IMR-90 (cell line): ENCODE measurements at regions not wholly inside any gene's neighbourhood (a gene's known extent, or its start where the extent isn't known, plus 50 kb on each side); places are given as distances from the start of the nearest gene placed in this dataset.

ENCODE experiments used
- ATAC-seq: fragments of 200-7000 bp; cut with Tn5 transposase; 2 replicates; pipeline ENCODE4 v1.9.1; 2020; ENCODE audit warnings: low read depth, mild to moderate bottlenecking, moderate library complexity
- BruUV-seq: library from RNA; stranded (reverse); fragments of 400-500 nt; replicated peaks from 2 replicates; lab custom pipeline; 2021; lab: Mats Ljungman, UMichigan
- CTCF ChIA-PET: fragments of 300-600 bp; formaldehyde crosslinking; extraction: SDS; loops from one replicate; lab custom pipeline; 2021; ENCODE audit warnings: antibody characterized with exemption; lab: Yijun Ruan, JAX
- POLR2A ChIA-PET: fragments of 300-600 bp; sonication (Branson Sonifier 250); formaldehyde crosslinking; loops from one replicate; lab custom pipeline; 2022; ENCODE audit warnings: antibody characterized with exemption; ENCODE audit not compliant: unreplicated experiment; lab: Charles Lee
- DNase-seq: peaks from one replicate; pipeline ENCODE4 v3.0.0; 2013
- H2AFZ ChIP-seq: replicated peaks from 2 replicates; pipeline ENCODE3; 2013; ENCODE audit warnings: low read length, mild to moderate bottlenecking; ENCODE audit not compliant: poor library complexity
- H2AK5ac ChIP-seq: 2 replicates; pipeline ENCODE4 v1.6.1; 2013; ENCODE audit warnings: low read depth, low read length, inconsistent platforms
- H2AK9ac ChIP-seq: replicated peaks from 2 replicates; pipeline ENCODE3; 2013; ENCODE audit warnings: mild to moderate bottlenecking, low read depth, low read length, moderate library complexity; ENCODE audit not compliant: poor library complexity
- H2BK120ac ChIP-seq: 2 replicates; pipeline ENCODE4 v1.6.1; 2013; ENCODE audit warnings: low read depth, low read length, inconsistent platforms
- H2BK15ac ChIP-seq: 3 replicates; pipeline ENCODE4 v1.6.1; 2013; ENCODE audit warnings: low read depth, low read length, inconsistent platforms
- H2BK20ac ChIP-seq: 2 replicates; pipeline ENCODE4 v1.6.1; 2013; ENCODE audit warnings: low read depth, mild to moderate bottlenecking, inconsistent platforms, low read length, moderate library complexity
- H2BK5ac ChIP-seq: 2 replicates; pipeline ENCODE4 v1.6.1; 2013; ENCODE audit warnings: mild to moderate bottlenecking, low read depth, low read length, inconsistent platforms; ENCODE audit not compliant: poor library complexity, severe bottlenecking
- H3K14ac ChIP-seq: replicated peaks from 2 replicates; pipeline ENCODE4 v1.6.1; 2013; ENCODE audit warnings: low read depth, low read length, inconsistent platforms
- H3K18ac ChIP-seq: 2 replicates; pipeline ENCODE4 v1.6.1; 2013; ENCODE audit warnings: low read depth, low read length, control low read depth
- H3K23ac ChIP-seq: 2 replicates; pipeline ENCODE4 v1.6.1; 2013; ENCODE audit warnings: low read depth, low read length, inconsistent platforms
- H3K27ac ChIP-seq: 2 replicates; pipeline ENCODE4 v1.5.1; 2013; ENCODE audit warnings: mild to moderate bottlenecking, control low read depth, low read length; ENCODE audit not compliant: insufficient read depth
- H3K27me3 ChIP-seq: 2 replicates; pipeline ENCODE4 v1.6.1; 2013; ENCODE audit warnings: low read length; ENCODE audit not compliant: control insufficient read depth, insufficient read depth
- H3K36me3 ChIP-seq: 2 replicates; pipeline ENCODE4 v1.6.1; 2013; ENCODE audit warnings: low read length, mixed read lengths; ENCODE audit not compliant: control insufficient read depth, insufficient read depth
- H3K4ac ChIP-seq: 2 replicates; pipeline ENCODE4 v1.6.1; 2013; ENCODE audit warnings: low read depth, low read length, inconsistent platforms
- H3K4me1 ChIP-seq: 2 replicates; pipeline ENCODE4 v1.6.1; 2013; ENCODE audit warnings: low read length, mixed read lengths; ENCODE audit not compliant: control insufficient read depth, insufficient read depth
- H3K4me2 ChIP-seq: 2 replicates; pipeline ENCODE4 v1.6.1; 2013; ENCODE audit warnings: low read depth, mild to moderate bottlenecking, control low read depth, low read length, moderate library complexity
- H3K4me3 ChIP-seq: 2 replicates; pipeline ENCODE4 v1.5.1; 2013; ENCODE audit warnings: low read depth, mild to moderate bottlenecking, control low read depth, low read length, moderate library complexity; ENCODE audit not compliant: insufficient read depth
- H3K56ac ChIP-seq: 2 replicates; pipeline ENCODE4 v1.6.1; 2013; ENCODE audit warnings: low read length, inconsistent platforms; ENCODE audit not compliant: insufficient read depth; ENCODE audit errors: extremely low read depth
- H3K79me1 ChIP-seq, 2 experiments: 2 replicates each; pipeline ENCODE4 v1.6.1; 2013; ENCODE audit warnings: low read length in 2 of 2, inconsistent platforms in 1 of 2, low read depth in 1 of 2
- H3K9ac ChIP-seq: 2 replicates; pipeline ENCODE4 v1.6.1; 2013; ENCODE audit warnings: low read depth, low read length, control low read depth
- H3K9me1 ChIP-seq: 2 replicates; pipeline ENCODE4 v1.6.1; 2013; ENCODE audit warnings: low read length, inconsistent platforms; ENCODE audit not compliant: insufficient read depth
- H3K9me3 ChIP-seq: 2 replicates; pipeline ENCODE4 v1.6.1; 2013; ENCODE audit warnings: low read length; ENCODE audit not compliant: control insufficient read depth, insufficient read depth
- H4K20me1 ChIP-seq: 2 replicates; pipeline ENCODE4 v1.6.1; 2013; ENCODE audit warnings: low read length, inconsistent platforms; ENCODE audit not compliant: insufficient read depth
- H4K5ac ChIP-seq: 2 replicates; pipeline ENCODE4 v1.6.1; 2013; ENCODE audit warnings: mild to moderate bottlenecking, low read depth, low read length, control low read depth
- H4K8ac ChIP-seq, 2 experiments: 2 replicates each; pipeline ENCODE4 v1.6.1; 2013; ENCODE audit warnings: low read depth in 2 of 2, low read length in 2 of 2, control low read depth in 1 of 2, inconsistent platforms in 1 of 2
- H4K91ac ChIP-seq: 2 replicates; pipeline ENCODE4 v1.6.1; 2013; ENCODE audit warnings: low read depth, low read length, inconsistent platforms; ENCODE audit not compliant: insufficient read depth
- CEBPB ChIP-seq: IDR thresholded peaks from 2 replicates; pipeline ENCODE4 v1.6.1; 2012; ENCODE audit warnings: low read depth, low read length, improper control_type of control experiment
- CHD1 ChIP-seq: IDR thresholded peaks from 2 replicates; pipeline ENCODE4 v1.6.1; 2012; ENCODE audit warnings: low read depth, low read length, improper control_type of control experiment
- FOS ChIP-seq: fragments of 150-350 bp; IDR thresholded peaks from 2 replicates; pipeline ENCODE4 v1.6.1; 2016; ENCODE audit warnings: low read depth, low read length
- MXI1 ChIP-seq: IDR thresholded peaks from 2 replicates; pipeline ENCODE4 v1.6.1; 2012; ENCODE audit warnings: low read depth, mild to moderate bottlenecking, low read length, moderate library complexity, borderline replicate concordance
- NFE2L2 ChIP-seq: fragments of 150-350 bp; IDR thresholded peaks from 2 replicates; pipeline ENCODE4 v1.6.1; 2016; ENCODE audit warnings: low read depth, mild to moderate bottlenecking, low read length
- RAD21 ChIP-seq: IDR thresholded peaks from 2 replicates; pipeline ENCODE4 v1.6.1; 2012; ENCODE audit warnings: low read length, improper control_type of control experiment
- RFX5 ChIP-seq: IDR thresholded peaks from 2 replicates; pipeline ENCODE4 v1.8.0; 2012; ENCODE audit warnings: low read depth, mild to moderate bottlenecking, low read length, moderate library complexity
- SMC3 ChIP-seq: fragments of 150-350 bp; IDR thresholded peaks from 2 replicates; pipeline ENCODE4 v1.6.1; 2016; ENCODE audit warnings: low read depth, mild to moderate bottlenecking, antibody characterized with exemption, low read length, moderate library complexity
- WGBS, 2 experiments: methylation state at CpG; one replicate each; pipeline versions ENCODE4 v1.1.5 to v1.1.7; 2013; ENCODE audit warnings: missing lambda C conversion rate in 2 of 2; ENCODE audit not compliant: insufficient read length in 1 of 2; ENCODE audit errors: extremely low coverage in 2 of 2; 5-methylcytosine and 5-hydroxymethylcytosine counted together
- dilution Hi-C: fragments of 300-500 bp; cut with HindIII; formaldehyde crosslinking; loops from one replicate; pipeline ENCODE4 v1.14.3; 2018; ENCODE audit warnings: low sequenced_read_pairs; ENCODE audit not compliant: unreplicated experiment
- in situ Hi-C: fragments of 300-500 bp; cut with MboI; formaldehyde crosslinking; loops from 3 replicates; pipeline ENCODE4 v1.14.3; 2019; ENCODE audit warnings: low sequenced_read_pairs, inconsistent platforms, mixed read lengths
- intact Hi-C: fragments of 100-400 bp; cut with micrococcal nuclease; formaldehyde crosslinking; loops from 2 replicates; pipeline ENCODE4 v1.10.0; 2022
- TF ChIP-seq, protein P1 (sequence below): fragments of 150-350 bp; IDR thresholded peaks from 2 replicates; pipeline ENCODE4 v1.6.1; 2017; ENCODE audit warnings: mild to moderate bottlenecking, antibody characterized with exemption, low read length, low read depth
- TF ChIP-seq, protein P2 (sequence below): fragments of 150-350 bp; IDR thresholded peaks from 2 replicates; pipeline ENCODE4 v1.6.1; 2016; ENCODE audit warnings: low read depth, mild to moderate bottlenecking, low read length, moderate library complexity, borderline replicate concordance
- TF ChIP-seq, protein P3 (sequence below): conservative IDR thresholded peaks from 2 replicates; pipeline ENCODE4 v1.5.1; 2012; ENCODE audit warnings: mild to moderate bottlenecking, low read depth, low read length, improper control_type of control experiment

DNA sequence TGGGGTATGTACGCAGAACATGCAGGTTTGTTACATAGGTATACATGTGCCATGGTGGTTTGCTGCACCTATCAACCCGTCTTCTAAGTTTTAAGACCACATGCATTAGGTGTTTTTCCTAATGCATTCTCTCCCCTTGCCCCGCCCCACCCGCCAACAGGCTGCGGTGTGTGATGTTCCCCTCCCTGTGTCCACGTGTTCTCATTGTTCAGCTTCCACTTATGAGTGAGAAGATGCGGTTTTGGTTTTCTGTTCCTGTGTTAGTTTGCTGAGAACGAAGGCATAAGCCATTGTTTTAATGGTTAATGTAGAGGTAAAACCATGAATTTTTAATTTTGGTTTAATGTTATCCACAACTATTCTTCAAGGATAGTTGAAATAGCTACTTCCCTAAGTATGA lies 346.8 kb upstream of the EPHA6 start:
- POLR2A ChIA-PET, result no interaction called here
- H3K4me1 ChIP-seq, result no peaks in the 10 kb centered on the region
- no TSS peak for BruUV-seq

More for the DNA sequence above, 346.8 kb upstream of the EPHA6 start:
- Histone ChIP-seq H4K8ac (no peak overlapping the region), H3K56ac (no peak overlapping the region), H4K91ac (no peak overlapping the region), H4K20me1 (no peaks in the 10 kb centered on the region), H2AFZ (no peak overlapping the region), H3K9me1 (no peaks in the 10 kb centered on the region), H2BK15ac (no peak overlapping the region), H3K79me1 (no peaks in the 10 kb centered on the region), H3K9me3 (no peaks in the 10 kb centered on the region), H3K36me3 (no peaks in the 10 kb centered on the region), H3K4me3 (no peak overlapping the region), H3K14ac (no peak overlapping the region), H3K27me3 (no peaks in the 10 kb centered on the region), H3K4me2 (no peak overlapping the region), H2BK120ac (no peak overlapping the region), H4K5ac (no peak overlapping the region), H3K18ac (no peak overlapping the region), H2AK5ac (no peak overlapping the region), H2AK9ac (no peak overlapping the region), H3K9ac (no peak overlapping the region), H3K23ac (no peak overlapping the region), H3K4ac (no peak overlapping the region), H2BK20ac (no peak overlapping the region), H2BK5ac (no peak overlapping the region), H3K27ac (no peak overlapping the region)
- in situ Hi-C loops, result no loop called here
- TF ChIP-seq, protein P1, sequence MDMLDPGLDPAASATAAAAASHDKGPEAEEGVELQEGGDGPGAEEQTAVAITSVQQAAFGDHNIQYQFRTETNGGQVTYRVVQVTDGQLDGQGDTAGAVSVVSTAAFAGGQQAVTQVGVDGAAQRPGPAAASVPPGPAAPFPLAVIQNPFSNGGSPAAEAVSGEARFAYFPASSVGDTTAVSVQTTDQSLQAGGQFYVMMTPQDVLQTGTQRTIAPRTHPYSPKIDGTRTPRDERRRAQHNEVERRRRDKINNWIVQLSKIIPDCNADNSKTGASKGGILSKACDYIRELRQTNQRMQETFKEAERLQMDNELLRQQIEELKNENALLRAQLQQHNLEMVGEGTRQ, result no peak
- TF ChIP-seq CHD1 (no peak), SMC3 (no peak), MXI1 (no peak), RFX5 (no peak), NFE2L2 (no peak), RAD21 (no peak), FOS (no peak), CEBPB (no peak)
- TF ChIP-seq, protein P2, sequence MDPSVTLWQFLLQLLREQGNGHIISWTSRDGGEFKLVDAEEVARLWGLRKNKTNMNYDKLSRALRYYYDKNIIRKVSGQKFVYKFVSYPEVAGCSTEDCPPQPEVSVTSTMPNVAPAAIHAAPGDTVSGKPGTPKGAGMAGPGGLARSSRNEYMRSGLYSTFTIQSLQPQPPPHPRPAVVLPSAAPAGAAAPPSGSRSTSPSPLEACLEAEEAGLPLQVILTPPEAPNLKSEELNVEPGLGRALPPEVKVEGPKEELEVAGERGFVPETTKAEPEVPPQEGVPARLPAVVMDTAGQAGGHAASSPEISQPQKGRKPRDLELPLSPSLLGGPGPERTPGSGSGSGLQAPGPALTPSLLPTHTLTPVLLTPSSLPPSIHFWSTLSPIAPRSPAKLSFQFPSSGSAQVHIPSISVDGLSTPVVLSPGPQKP, result no peak
- TF ChIP-seq, protein P3, sequence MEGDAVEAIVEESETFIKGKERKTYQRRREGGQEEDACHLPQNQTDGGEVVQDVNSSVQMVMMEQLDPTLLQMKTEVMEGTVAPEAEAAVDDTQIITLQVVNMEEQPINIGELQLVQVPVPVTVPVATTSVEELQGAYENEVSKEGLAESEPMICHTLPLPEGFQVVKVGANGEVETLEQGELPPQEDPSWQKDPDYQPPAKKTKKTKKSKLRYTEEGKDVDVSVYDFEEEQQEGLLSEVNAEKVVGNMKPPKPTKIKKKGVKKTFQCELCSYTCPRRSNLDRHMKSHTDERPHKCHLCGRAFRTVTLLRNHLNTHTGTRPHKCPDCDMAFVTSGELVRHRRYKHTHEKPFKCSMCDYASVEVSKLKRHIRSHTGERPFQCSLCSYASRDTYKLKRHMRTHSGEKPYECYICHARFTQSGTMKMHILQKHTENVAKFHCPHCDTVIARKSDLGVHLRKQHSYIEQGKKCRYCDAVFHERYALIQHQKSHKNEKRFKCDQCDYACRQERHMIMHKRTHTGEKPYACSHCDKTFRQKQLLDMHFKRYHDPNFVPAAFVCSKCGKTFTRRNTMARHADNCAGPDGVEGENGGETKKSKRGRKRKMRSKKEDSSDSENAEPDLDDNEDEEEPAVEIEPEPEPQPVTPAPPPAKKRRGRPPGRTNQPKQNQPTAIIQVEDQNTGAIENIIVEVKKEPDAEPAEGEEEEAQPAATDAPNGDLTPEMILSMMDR, result no peak
- ATAC-seq (no peak), DNase-seq (no peak)
- WGBS, 2 experiments, result no CpG with 5 or more reads among the region's 8 CpGs
- intact Hi-C loops, result no loop called here
- CTCF ChIA-PET, result no interaction called here
- dilution Hi-C loops, result no loop called here
